OCI-LY7 (cell line): ENCODE measurements at regions not wholly inside any gene's neighbourhood (a gene's known extent, or its start where the extent isn't known, plus 50 kb on each side); places are given as distances from the start of the nearest gene placed in this dataset.

Source experiments
- CTCF ChIP-seq: fragments of 200-600 bp; sonication (generic); conservative IDR thresholded peaks from 2 replicates; pipeline ENCODE4 v1.5.1; 2014; ENCODE audit warnings: mild to moderate bottlenecking, antibody characterized with exemption, low read length, moderate library complexity, mixed read lengths
- EZH2phosphoT487 ChIP-seq: fragments of 200-600 bp; sonication (generic); IDR thresholded peaks from 2 replicates; pipeline ENCODE4 v1.6.1; 2018; ENCODE audit warnings: low read depth, borderline replicate concordance, mild to moderate bottlenecking, mixed run types, antibody characterized with exemption, low read length, moderate library complexity, mixed read lengths

GRCh38 chr6:139427199-139427598, 52.8 kb upstream of the CITED2 start:
- TF ChIP-seq CTCF, result no peak
- no peak for TF ChIP-seq EZH2phosphoT487
